ENCODE measurements at regions not wholly inside any gene's neighbourhood (a gene's known extent, or its start where the extent isn't known, plus 50 kb on each side); places are given as distances from the start of the nearest gene placed in this dataset.
A peak's percentile ranks its signal among the peaks of the same experiment; 100 is the strongest.

- FAIRE-seq = no peak
- DNase-seq (ENCODE audit: insufficient read length, low spot score) = no peak
These were observed 587.3 kb upstream of the MMS22L start for GRCh38 chr6:97870273-97870672.

GRCh38 chr6:97876711-97877110 lies 593.7 kb upstream of the MMS22L start:
- DNase-seq (ENCODE audit: insufficient read length, low spot score) (no peak), FAIRE-seq (no peak)
- TF ChIP-seq CTCF (IDR thresholded peaks at IDR 0.05; ENCODE audit: insufficient read depth, missing control alignments) = no peak

More at GRCh38 chr6:97870273-97870672, 587.3 kb upstream of the MMS22L start:
- TF ChIP-seq CTCF (IDR thresholded peaks at IDR 0.05; ENCODE audit: insufficient read depth, missing control alignments) = no peak

- no peak for DNase-seq (ENCODE audit: insufficient read length, low spot score)
- FAIRE-seq = peak; percentile 68
- no peak for TF ChIP-seq CTCF (IDR thresholded peaks at IDR 0.05; ENCODE audit: insufficient read depth, missing control alignments)
These were observed 599.7 kb upstream of the MMS22L start for GRCh38 chr6:97882755-97883154.

GRCh38 chr6:97885325-97885724 lies 602.3 kb upstream of the MMS22L start:
- FAIRE-seq = no peak
- no peak for DNase-seq (ENCODE audit: insufficient read length, low spot score)
- TF ChIP-seq CTCF (IDR thresholded peaks at IDR 0.05; ENCODE audit: insufficient read depth, missing control alignments) = no peak

GRCh38 chr6:97885828-97886227 lies 602.8 kb upstream of the MMS22L start:
- FAIRE-seq = no peak
- TF ChIP-seq CTCF (IDR thresholded peaks at IDR 0.05; ENCODE audit: insufficient read depth, missing control alignments) = no peak
- DNase-seq (ENCODE audit: insufficient read length, low spot score) = no peak

- FAIRE-seq (no peak), DNase-seq (ENCODE audit: insufficient read length, low spot score) (no peak)
- no peak for TF ChIP-seq CTCF (IDR thresholded peaks at IDR 0.05; ENCODE audit: insufficient read depth, missing control alignments)
These were observed 618.5 kb upstream of the MMS22L start for GRCh38 chr6:97901531-97901930.

- TF ChIP-seq CTCF (IDR thresholded peaks at IDR 0.05; ENCODE audit: insufficient read depth, missing control alignments) = no peak
- no peak for FAIRE-seq
- no peak for DNase-seq (ENCODE audit: insufficient read length, low spot score)
These were observed 626.4 kb upstream of the MMS22L start for GRCh38 chr6:97909380-97909779.
